Endothelial cell of umbilical vein (primary cell): ENCODE measurements at regions not wholly inside any gene's neighbourhood (a gene's known extent, or its start where the extent isn't known, plus 50 kb on each side); places are given as distances from the start of the nearest gene placed in this dataset.

Source experiments
- BruUV-seq: library from RNA; stranded (reverse); fragments of 400-500 nt; replicated peaks from 2 replicates; lab custom pipeline; 2021; lab: Mats Ljungman, UMichigan
- CTCF ChIA-PET: fragments of 300-600, 350-600 bp; sonication (Branson Sonifier 250); formaldehyde crosslinking; loops from one replicate; lab custom pipeline; 2021; ENCODE audit warnings: antibody characterized with exemption, inconsistent platforms; lab: Charles Lee
- POLR2A ChIA-PET: fragments of 300-600, 350-600 bp; sonication (Branson Sonifier 250); formaldehyde crosslinking; loops from one replicate; lab custom pipeline; 2021; ENCODE audit warnings: antibody characterized with exemption, inconsistent platforms; lab: Charles Lee
- DNase-seq: peaks from one replicate; pipeline ENCODE4 v3.0.0-alpha.2; 2011; ENCODE audit warnings: low read depth, low spot score
- FAIRE-seq: peaks from 2 replicates; lab custom pipeline; 2011; peaks lifted over from hg19 to GRCh38; lab: Jason Lieb, UNC
- H2AFZ ChIP-seq: 2 replicates; pipeline ENCODE4 v1.6.0; 2012; ENCODE audit warnings: low read depth, low read length, control low read depth, inconsistent platforms
- H3K27ac ChIP-seq: 2 replicates; pipeline ENCODE4 v1.5.1; 2011; ENCODE audit warnings: low read depth, mild to moderate bottlenecking, control low read depth, low read length, moderate library complexity; ENCODE audit not compliant: insufficient read depth
- H3K27me3 ChIP-seq, 2 experiments: 2 replicates each; pipeline versions ENCODE4 v1.6.0 to v1.6.1; 2011; ENCODE audit warnings: low read length in 2 of 2, mixed read lengths in 1 of 2; ENCODE audit not compliant: control insufficient read depth in 2 of 2, insufficient read depth in 2 of 2
- H3K36me3 ChIP-seq, 2 experiments: 2 replicates in 1 of 2; 3 replicates in 1 of 2; pipeline ENCODE4 v1.5.1; 2011; ENCODE audit warnings: low read length in 2 of 2, mild to moderate bottlenecking in 1 of 2, moderate library complexity in 1 of 2; ENCODE audit not compliant: control insufficient read depth in 2 of 2, insufficient read depth in 2 of 2; ENCODE audit errors: extremely low read depth in 1 of 2
- H3K4me1 ChIP-seq: 3 replicates; pipeline ENCODE4 v1.5.1; 2011; ENCODE audit warnings: mild to moderate bottlenecking, low read length; ENCODE audit not compliant: control insufficient read depth, insufficient read depth; ENCODE audit errors: extremely low read depth
- H3K4me2 ChIP-seq: 2 replicates; pipeline ENCODE4 v1.6.1; 2011; ENCODE audit warnings: low read length, control low read depth, mixed read lengths; ENCODE audit not compliant: insufficient read depth
- H3K4me3 ChIP-seq, 3 experiments: fragments of 200-600 bp in 1 of 3; sonication (generic), shearing (Covaris generic) in 1 of 3; replicated peaks in 1 of 3; 2 replicates each; pipeline ENCODE4 v1.5.1; 2011 to 2016; ENCODE audit warnings: control low read depth in 3 of 3, low read length in 3 of 3, mild to moderate bottlenecking in 2 of 3, inconsistent platforms in 1 of 3, low read depth in 1 of 3, moderate library complexity in 1 of 3; ENCODE audit not compliant: insufficient read depth in 1 of 3
- H3K79me2 ChIP-seq: 2 replicates; pipeline ENCODE4 v1.6.0; 2012; ENCODE audit warnings: low read length, inconsistent platforms; ENCODE audit not compliant: control insufficient read depth, insufficient read depth
- H3K9ac ChIP-seq: replicated peaks from 2 replicates; pipeline ENCODE3; 2011; ENCODE audit warnings: low read length, control low read depth; ENCODE audit not compliant: insufficient read depth; ENCODE audit errors: extremely low read depth
- H3K9me1 ChIP-seq: replicated peaks from 3 replicates; pipeline ENCODE4 v1.6.0; 2011; ENCODE audit warnings: mild to moderate bottlenecking, low read length; ENCODE audit not compliant: control insufficient read depth, insufficient read depth; ENCODE audit errors: extremely low read depth
- H3K9me3 ChIP-seq: replicated peaks from 2 replicates; pipeline ENCODE4 v1.5.1; 2012; ENCODE audit warnings: low read length, inconsistent platforms; ENCODE audit not compliant: control insufficient read depth, insufficient read depth
- H4K20me1 ChIP-seq: replicated peaks from 2 replicates; pipeline ENCODE3; 2011; ENCODE audit warnings: mild to moderate bottlenecking, low read length; ENCODE audit not compliant: control insufficient read depth, insufficient read depth; ENCODE audit errors: extremely low read depth
- EZH2 ChIP-seq: IDR thresholded peaks from 2 replicates; pipeline ENCODE4 v1.6.1; 2012; ENCODE audit warnings: borderline replicate concordance, low read depth, mild to moderate bottlenecking, moderate library complexity, low read length, inconsistent platforms; ENCODE audit not compliant: severe bottlenecking
- FOS ChIP-seq: IDR thresholded peaks from 2 replicates; pipeline ENCODE4 v1.6.1; 2011; ENCODE audit warnings: mild to moderate bottlenecking, low read length, moderate library complexity, borderline replicate concordance; ENCODE audit not compliant: insufficient read depth
- GATA2 ChIP-seq: IDR thresholded peaks from 2 replicates; pipeline ENCODE4 v1.7.0; 2011; ENCODE audit warnings: low read depth, mild to moderate bottlenecking, moderate library complexity, mixed read lengths, low read length; ENCODE audit not compliant: insufficient read length, insufficient read depth
- JUN ChIP-seq: IDR thresholded peaks from 2 replicates; pipeline ENCODE4 v1.6.1; 2011; ENCODE audit warnings: borderline replicate concordance, low read depth; ENCODE audit not compliant: insufficient read length, insufficient read depth
- MYC ChIP-seq: IDR thresholded peaks from one replicate; pipeline ENCODE4 v1.6.1; 2011; ENCODE audit warnings: mild to moderate bottlenecking, low read depth, low read length
- POLR2AphosphoS5 ChIP-seq: IDR thresholded peaks from 2 replicates; pipeline ENCODE4 v1.6.1; 2012; ENCODE audit warnings: low read depth, mild to moderate bottlenecking, control low read depth, low read length, moderate library complexity; ENCODE audit not compliant: insufficient read depth
- dilution Hi-C: fragments of 300-500 bp; cut with MboI; formaldehyde crosslinking; loops from one replicate; pipeline ENCODE4 v1.15.0; 2019; ENCODE audit warnings: low sequenced_read_pairs; ENCODE audit not compliant: extremely low pct_ligation_motif_present
- intact Hi-C: fragments of 100-400 bp; cut with micrococcal nuclease; formaldehyde crosslinking; loops from one replicate; pipeline ENCODE4 v1.10.0; 2022
- TF ChIP-seq, protein P1 (sequence below): IDR thresholded peaks from 2 replicates; pipeline ENCODE4 v1.6.1; 2011; ENCODE audit not compliant: insufficient read depth, insufficient read length

GRCh38 chr3:18745472-18745871, 320.3 kb upstream of the SATB1 start:
- Histone ChIP-seq H3K9ac (no peak overlapping the region), H2AFZ (no peak overlapping the region), H4K20me1 (no peaks in the 10 kb centered on the region), H3K9me3 (no peaks in the 10 kb centered on the region), H3K9me1 (no peaks in the 10 kb centered on the region), H3K4me2 (no peak overlapping the region), H3K4me1 (no peaks in the 10 kb centered on the region), H3K36me3 (no peaks in the 10 kb centered on the region), H3K27me3 (no peaks in the 10 kb centered on the region), H3K4me3 (no peak overlapping the region), H3K79me2 (no peaks in the 10 kb centered on the region), H3K27ac (no peak overlapping the region)
- CTCF ChIA-PET, result no interaction called here
- no TSS peak for BruUV-seq
- dilution Hi-C loops, result no loop called here
- FAIRE-seq, result no peak
- DNase-seq, result no peak
- POLR2A ChIA-PET, result no interaction called here
- no peak for TF ChIP-seq MYC
- intact Hi-C loops, result no loop called here

DNA sequence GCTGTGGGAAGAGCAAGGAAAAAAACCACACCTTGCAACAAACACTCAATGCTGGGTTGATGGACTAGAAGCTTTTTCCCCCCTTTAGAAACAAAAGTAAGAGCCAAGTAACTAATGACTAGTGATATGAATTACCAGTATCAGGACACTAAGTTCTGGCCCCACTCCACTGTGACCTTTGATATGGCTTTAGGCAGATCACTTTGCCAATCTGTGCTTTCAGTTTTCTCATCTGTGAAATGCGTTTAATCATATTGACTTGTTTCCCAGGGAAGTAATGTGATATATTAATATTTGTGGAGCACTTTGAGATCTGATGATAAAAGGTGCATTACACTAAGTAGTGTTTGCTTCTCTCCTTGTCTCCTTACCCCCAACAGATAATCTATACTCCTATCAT, 319.3 kb upstream of the SATB1 start:
- Histone ChIP-seq H3K9ac (no peak overlapping the region), H3K36me3 (no peaks in the 10 kb centered on the region), H3K9me1 (no peaks in the 10 kb centered on the region), H3K4me3 (no peak overlapping the region), H3K27ac (no peak overlapping the region), H3K4me1 (no peaks in the 10 kb centered on the region), H3K79me2 (no peaks in the 10 kb centered on the region), H3K4me2 (no peak overlapping the region), H2AFZ (no peak overlapping the region), H4K20me1 (no peaks in the 10 kb centered on the region), H3K27me3 (no peaks in the 10 kb centered on the region), H3K9me3 (no peaks in the 10 kb centered on the region)
- POLR2A ChIA-PET, result no interaction called here
- dilution Hi-C loops (no loop called here), intact Hi-C loops (no loop called here)
- DNase-seq, result no peak
- BruUV-seq, result no TSS peak
- TF ChIP-seq GATA2 (no peak), JUN (no peak), POLR2AphosphoS5 (no peak), MYC (no peak), EZH2 (no peak), FOS (no peak)
- TF ChIP-seq, protein P1, sequence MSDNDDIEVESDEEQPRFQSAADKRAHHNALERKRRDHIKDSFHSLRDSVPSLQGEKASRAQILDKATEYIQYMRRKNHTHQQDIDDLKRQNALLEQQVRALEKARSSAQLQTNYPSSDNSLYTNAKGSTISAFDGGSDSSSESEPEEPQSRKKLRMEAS, result no peak
- no peak for FAIRE-seq
- CTCF ChIA-PET, result no interaction called here
